ENCODE measurements at regions not wholly inside any gene's neighbourhood (a gene's known extent, or its start where the extent isn't known, plus 50 kb on each side); places are given as distances from the start of the nearest gene placed in this dataset.

DNA sequence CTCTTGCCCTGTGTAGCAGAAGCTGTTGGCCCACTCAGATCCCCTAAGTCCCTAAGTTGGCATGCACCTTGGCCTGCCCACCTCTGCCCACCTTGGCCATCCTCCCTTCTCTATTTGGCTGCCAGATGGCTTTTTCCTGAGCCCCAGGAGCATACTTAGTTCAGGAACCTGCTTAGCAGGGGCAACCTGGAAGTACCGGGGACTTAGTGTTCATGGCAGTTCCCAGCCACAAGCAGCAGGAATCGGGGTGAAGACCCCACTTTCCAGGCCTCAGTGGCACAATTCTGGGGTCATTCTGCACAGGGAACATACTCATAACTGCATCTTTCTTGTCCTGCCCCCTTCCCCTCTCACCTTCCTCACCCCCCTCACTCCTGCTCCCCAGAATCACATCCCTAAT is 158.0 kb upstream of the PMEPA1 start:
- no peak for DNase-seq

DNA sequence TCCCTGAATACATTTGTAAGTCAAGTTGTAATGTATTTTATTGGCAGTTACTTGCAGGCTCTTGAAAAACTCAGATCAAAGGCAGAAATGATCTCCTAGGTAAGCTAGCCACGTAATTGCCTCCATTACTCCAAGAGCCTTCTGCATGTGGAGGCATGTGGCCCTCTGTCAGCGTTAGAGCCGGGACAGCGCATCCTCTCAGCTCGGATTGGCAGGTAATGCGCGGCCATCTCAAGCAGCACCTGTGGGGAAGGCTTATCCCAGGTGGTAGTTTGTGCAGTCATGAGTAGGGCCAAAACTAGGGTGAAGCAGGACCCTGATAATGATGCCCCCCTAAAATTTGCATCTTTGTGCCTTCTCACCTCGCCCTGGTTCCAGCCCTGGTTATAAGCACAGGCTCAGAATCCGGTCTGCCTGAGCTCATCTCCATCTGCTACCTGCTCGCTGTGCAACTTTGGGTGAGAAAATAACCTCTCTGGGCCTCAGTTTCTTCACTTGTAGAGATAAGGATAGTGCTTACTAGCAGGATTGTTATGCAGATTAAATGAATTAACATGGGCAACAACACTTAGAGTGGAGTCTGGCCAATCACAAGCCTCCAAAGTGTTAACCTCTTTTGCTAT is 157.5 kb upstream of the PMEPA1 start:
- DNase-seq = no peak

- DNase-seq = no peak
Measured at GRCh38 chr20:57866250-57867106, 156.7 kb upstream of the PMEPA1 start.

DNA sequence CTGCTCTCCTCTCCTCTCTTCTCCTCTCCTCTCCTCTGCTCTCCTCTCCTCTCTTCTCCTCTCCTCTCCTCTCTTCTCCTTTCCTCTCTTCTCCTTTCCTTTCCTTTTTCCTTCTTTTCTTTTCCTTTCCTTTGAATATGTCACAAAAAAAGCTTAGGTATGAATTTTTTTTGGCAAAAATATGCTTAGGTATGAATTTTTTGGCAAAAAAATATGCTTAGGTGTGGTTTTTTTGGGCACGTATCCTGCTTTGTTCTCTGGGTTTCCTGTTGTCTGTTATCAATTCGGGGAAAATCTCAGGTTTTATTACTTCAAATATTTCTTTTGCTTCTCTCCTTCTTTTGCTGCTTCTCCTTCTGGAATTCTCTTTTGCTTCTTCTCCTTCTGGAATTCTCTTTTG is 155.5 kb upstream of the PMEPA1 start:
- no peak for DNase-seq

DNA sequence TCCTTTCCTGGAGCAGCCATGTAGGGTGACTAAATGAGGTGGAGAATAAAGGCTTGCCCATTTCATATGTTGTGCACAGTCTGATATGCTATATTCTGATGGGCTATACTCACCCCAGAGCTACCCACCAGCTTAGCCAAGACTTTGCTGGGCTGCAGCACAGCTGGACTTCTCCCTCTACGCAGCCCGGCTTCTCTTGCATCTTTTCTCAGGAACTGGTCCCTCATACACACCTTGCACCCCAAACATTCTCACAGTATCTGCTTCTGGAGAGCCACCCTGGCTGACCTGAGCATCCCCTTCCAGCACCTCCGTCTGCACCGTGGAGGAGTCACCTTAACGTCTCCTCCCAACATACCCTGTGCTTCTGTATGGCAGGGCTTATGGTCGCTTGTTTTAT is 150.8 kb upstream of the PMEPA1 start:
- no peak for DNase-seq

GRCh38 chr20:57857969-57858368 is 148.2 kb upstream of the PMEPA1 start:
- no peak for DNase-seq

- DNase-seq = no peak
Measured at GRCh38 chr20:57857118-57857517, 147.3 kb upstream of the PMEPA1 start.

DNA sequence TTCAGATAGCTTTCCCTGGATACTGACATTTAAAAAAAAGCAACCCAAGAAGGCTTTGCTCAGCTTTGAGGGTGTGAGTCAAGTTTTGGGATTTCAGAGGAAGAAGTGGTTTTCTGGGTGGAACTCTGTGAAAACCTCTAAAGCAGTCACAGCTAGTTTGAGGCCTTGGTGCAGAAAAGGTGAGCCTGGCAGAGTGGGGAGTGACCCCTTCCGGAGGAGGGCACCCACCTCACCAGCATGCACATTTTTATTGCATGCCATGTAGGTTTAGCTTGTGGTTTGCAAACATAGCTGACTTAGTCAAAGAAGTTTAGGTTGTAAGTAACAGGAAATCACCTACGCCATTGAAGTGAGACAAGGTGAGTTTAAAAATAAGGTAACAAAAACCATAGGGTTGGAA is 146.8 kb upstream of the PMEPA1 start:
- no peak for DNase-seq

GRCh38 chr20:57851796-57852195 is 142.0 kb upstream of the PMEPA1 start:
- DNase-seq = no peak

GRCh38 chr20:57851025-57851682 is 141.3 kb upstream of the PMEPA1 start:
- DNase-seq = no peak

DNA sequence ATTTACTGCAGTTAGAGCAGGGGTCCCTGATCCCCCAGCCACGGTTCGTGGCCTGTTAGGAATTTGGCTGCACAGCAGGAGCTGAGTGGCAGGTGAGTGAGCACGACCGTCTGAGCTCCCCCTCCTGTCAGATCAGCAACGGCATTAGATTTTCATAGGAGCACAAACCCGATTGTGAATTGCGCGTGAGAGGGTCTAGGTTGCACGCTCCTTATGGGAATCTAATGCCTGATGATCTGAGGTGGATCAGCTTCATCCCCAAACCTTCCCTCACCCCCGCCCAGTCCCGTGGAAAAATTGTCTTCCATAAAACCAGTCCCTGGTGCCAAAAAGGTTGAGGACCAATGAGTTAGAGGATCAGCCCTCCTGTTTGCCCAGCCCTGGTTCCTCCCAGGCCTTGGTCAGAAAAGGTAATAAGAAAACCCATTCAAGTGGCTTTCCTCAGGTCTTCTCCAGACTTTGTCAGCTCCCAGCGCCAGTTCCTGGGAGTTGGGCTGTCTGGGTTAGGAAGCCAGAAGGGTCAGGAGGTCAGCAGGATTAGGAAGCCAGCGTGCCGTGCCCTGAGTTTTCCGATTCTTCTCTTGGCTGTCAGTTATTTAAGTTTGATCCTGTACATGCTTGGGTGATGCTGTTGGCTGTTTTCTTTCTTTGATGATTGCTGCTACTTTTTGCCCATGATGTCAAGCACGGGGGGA is 139.9 kb upstream of the PMEPA1 start:
- no peak for DNase-seq

GRCh38 chr20:57849121-57849520 is 139.3 kb upstream of the PMEPA1 start:
- no peak for DNase-seq

DNA sequence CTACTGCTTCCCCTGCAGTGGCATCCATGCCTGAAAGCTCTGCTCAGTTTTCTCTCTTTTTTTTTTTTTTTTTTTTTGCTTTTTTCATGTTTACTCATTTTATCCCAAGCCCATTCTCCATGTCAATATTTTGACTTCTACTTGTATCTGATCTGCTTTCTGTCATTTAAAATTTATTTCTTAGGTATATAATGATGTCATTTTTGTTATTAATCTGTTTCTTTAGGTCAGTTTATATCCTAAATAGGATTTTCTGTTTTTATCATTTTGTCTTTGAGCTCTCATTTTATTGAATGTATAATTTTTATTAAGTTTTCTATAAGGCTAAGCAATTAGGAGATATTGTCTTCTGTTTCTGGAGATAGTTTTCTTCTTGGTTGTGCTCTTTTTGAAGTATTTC is 138.5 kb upstream of the PMEPA1 start:
- DNase-seq = no peak

DNA sequence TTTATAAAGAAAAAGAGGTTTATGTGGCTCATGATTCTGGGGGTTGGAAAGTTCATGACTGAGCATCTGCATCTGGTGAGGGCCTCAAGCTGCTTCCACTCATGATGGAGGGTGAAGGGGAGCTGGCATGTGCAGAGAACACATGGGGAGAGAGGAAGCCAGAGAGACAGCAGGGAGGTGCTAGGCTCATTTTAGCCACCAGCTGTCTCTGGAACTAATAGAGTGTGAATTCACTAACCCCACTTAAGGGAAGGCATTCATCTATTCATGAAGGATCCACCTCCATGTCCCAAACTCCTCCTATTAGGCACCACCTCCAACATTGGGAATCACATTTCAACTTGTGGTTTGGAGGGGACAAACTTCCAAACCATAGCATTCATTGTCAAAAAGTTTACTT is 137.3 kb upstream of the PMEPA1 start:
- no peak for DNase-seq

DNA sequence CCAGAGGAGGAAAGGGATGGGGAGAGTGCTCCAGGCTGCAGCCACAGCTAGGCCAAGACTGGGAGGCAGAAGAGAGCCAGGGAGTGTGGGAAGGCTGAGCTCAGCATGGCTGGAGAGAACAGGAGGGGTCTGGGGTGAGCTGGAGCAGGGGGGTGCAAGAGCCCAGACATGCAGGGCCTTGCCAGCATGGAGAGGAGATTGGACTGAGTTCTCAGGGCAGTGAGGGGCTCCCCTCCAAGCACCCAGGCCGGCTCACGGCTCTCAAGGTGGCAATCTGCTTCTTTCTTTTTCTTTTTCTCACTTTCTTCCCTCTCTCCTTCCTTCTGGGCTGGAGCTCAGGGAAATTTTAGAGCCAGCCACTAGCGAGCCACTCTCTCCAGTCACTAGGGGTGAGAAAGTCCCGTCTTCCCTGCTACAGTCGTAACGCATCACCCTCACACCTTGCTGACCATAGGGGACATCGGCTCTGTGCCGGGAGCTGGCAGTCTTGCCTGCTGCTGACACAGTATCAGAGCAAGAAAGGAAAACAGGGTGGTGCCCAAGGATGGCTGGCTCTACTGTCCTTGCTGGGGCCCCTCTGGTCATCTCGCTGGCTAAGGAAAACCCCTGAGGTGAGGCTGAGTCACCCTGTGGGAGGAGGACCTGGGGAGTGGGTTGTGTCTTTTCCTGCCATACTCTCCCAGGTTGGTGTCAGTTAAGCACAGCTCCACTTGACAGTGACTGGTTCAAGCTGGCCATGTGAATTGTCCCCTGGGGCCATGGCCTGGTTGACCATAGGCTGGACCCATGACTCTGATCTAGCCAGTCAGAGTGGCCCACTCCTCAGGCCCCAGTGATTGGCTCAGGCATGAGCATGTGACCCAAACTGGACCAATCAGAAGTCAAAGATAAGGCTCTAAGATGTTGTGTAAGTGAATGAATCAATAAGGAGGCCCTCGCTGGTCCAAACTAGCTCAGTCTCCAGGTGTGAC is 135.1 kb upstream of the PMEPA1 start:
- DNase-seq = no peak

GRCh38 chr20:57843941-57844625 is 134.3 kb upstream of the PMEPA1 start:
- DNase-seq = no peak

- no peak for DNase-seq
Measured at GRCh38 chr20:57842720-57843119, 132.9 kb upstream of the PMEPA1 start.

DNA sequence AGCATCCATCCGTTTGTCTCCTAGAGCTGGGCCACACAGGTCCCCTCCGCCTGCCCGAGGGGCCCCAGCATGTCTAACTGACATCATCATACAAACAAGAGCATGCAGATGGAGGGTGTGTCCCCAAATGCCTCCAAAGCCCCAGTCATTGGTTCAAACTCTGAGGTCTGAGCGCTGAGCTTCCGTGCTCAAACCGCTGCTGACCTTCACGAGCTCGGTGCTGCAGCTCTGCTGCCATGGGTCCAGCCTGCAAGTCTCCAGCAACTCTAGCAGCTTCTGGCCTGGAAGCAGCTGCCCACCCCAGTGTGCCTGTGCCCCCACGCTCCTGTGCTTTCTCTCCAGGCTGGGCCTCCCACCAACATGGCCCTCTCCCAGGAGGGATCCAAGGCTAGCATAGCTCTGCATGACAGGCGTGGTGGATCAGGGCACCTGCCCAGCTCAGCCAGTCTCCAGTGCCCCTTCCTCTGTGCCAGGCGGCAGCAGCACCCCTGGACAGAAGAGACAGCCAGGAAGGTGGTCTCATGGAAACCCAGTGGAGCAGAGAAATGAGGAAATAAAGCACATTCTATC is 131.6 kb upstream of the PMEPA1 start:
- DNase-seq = no peak

DNA sequence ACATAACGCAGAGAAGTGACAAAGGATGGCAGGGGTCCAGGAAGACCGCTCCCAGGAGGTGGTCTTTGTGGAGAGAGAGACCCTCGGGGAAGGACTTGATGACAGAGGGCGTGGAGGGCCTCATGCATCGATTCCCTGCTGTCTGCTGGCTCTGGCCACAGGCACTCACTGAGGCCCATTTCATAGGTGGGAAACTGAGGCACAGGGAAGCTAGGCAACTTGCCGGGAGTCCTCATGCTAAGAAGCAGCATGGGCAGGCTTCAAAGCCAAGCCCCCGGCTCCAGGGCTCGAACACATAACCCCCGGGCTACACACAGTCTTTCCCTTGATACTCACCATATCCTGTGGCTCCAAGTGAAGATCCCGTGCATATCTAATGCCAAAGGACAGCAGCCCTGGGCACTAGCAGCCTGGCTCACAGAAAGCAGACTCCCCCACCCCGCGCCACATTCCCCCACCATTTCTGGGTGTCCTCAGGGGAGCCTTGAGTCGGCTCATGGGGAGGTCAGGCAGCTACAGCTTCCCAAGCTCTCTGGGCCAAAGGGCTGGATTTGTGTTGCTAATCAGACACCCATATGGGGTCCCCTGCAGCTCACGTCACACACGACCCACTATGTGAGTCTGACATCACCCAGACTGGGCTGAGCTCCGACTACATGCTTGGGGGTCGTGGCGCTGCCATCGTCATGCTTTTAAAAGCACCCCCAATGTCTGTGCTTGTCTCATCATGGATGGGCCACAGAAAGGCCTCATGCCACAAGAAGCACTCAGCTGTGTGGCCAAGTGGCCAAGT is 130.9 kb upstream of the PMEPA1 start:
- DNase-seq = no peak

- DNase-seq = no peak
Measured at GRCh38 chr20:57840066-57840465, 130.3 kb upstream of the PMEPA1 start.
